ENCODE measurements at regions not wholly inside any gene's neighbourhood (a gene's known extent, or its start where the extent isn't known, plus 50 kb on each side); places are given as distances from the start of the nearest gene placed in this dataset.
"Not testable (repeated sequence)": the region's sequence is repeated elsewhere in the genome, so short reads cannot be mapped to it uniquely, and the experiment has no call there.

- DNase-seq (ENCODE audit: low read depth in 2 of 2): no peak
Observed at GRCh38 chr15:96582473-96582872, 252.0 kb downstream of the NR2F2 start.

GRCh38 chr15:96583671-96584070 is 253.2 kb downstream of the NR2F2 start:
- no peak for DNase-seq (ENCODE audit: low read depth in 2 of 2)

GRCh38 chr15:96585484-96586386 is 255.2 kb downstream of the NR2F2 start:
- no peak for DNase-seq (ENCODE audit: low read depth in 2 of 2)

- no peak for DNase-seq (ENCODE audit: low read depth in 2 of 2)
Observed at GRCh38 chr15:96586901-96587300, 256.4 kb downstream of the NR2F2 start.

- no peak for DNase-seq (ENCODE audit: low read depth in 2 of 2)
Observed at GRCh38 chr15:96589864-96590263, 259.4 kb downstream of the NR2F2 start.

GRCh38 chr15:96593735-96594134 is 263.2 kb downstream of the NR2F2 start:
- DNase-seq (ENCODE audit: low read depth in 2 of 2): no peak

GRCh38 chr15:96595951-96596350 is 265.5 kb downstream of the NR2F2 start:
- no peak for DNase-seq (ENCODE audit: low read depth in 2 of 2)

- no peak for DNase-seq (ENCODE audit: low read depth in 2 of 2)
Observed at GRCh38 chr15:96598514-96598913, 268.0 kb downstream of the NR2F2 start.

GRCh38 chr15:96599268-96599667 is 268.8 kb downstream of the NR2F2 start:
- no peak for DNase-seq (ENCODE audit: low read depth in 2 of 2)

- DNase-seq (ENCODE audit: low read depth in 2 of 2): no peak
Observed at GRCh38 chr15:96600350-96600749, 269.9 kb downstream of the NR2F2 start.

GRCh38 chr15:96606617-96607016 is 276.1 kb downstream of the NR2F2 start:
- no peak for DNase-seq (ENCODE audit: low read depth in 2 of 2)

- DNase-seq (ENCODE audit: low read depth in 2 of 2): no peak
Observed at GRCh38 chr15:96610757-96611156, 280.3 kb downstream of the NR2F2 start.

- no peak for DNase-seq (ENCODE audit: low read depth in 2 of 2)
Observed at GRCh38 chr15:96612917-96613316, 282.4 kb downstream of the NR2F2 start.

- no peak for DNase-seq (ENCODE audit: low read depth in 2 of 2)
Observed at GRCh38 chr15:96619174-96619573, 288.7 kb downstream of the NR2F2 start.

- no peak for DNase-seq (ENCODE audit: low read depth in 2 of 2)
Observed at GRCh38 chr15:96622714-96623113, 292.2 kb downstream of the NR2F2 start.

- DNase-seq (ENCODE audit: low read depth in 2 of 2): no peak
Observed at GRCh38 chr15:96625256-96625655, 294.8 kb downstream of the NR2F2 start.

- DNase-seq (ENCODE audit: low read depth in 2 of 2): no peak
Observed at GRCh38 chr15:96627031-96627568, 296.6 kb downstream of the NR2F2 start.

- DNase-seq (ENCODE audit: low read depth in 2 of 2): no peak
Observed at GRCh38 chr15:96629511-96629910, 299.0 kb downstream of the NR2F2 start.

GRCh38 chr15:96638793-96639192 is 308.3 kb downstream of the NR2F2 start:
- DNase-seq (ENCODE audit: low read depth in 2 of 2): no peak

- no peak for DNase-seq (ENCODE audit: low read depth in 2 of 2)
Observed at GRCh38 chr15:96645796-96646195, 315.3 kb downstream of the NR2F2 start.

GRCh38 chr15:96648866-96649265 is 318.4 kb downstream of the NR2F2 start:
- DNase-seq (ENCODE audit: low read depth in 2 of 2): no peak

- no peak for DNase-seq (ENCODE audit: low read depth in 2 of 2)
Observed at GRCh38 chr15:96657096-96657495, 326.6 kb downstream of the NR2F2 start.

GRCh38 chr15:96666979-96667378 is 336.5 kb downstream of the NR2F2 start:
- DNase-seq (ENCODE audit: low read depth in 2 of 2): not testable (repeated sequence)
